WERI-Rb-1 (cell line): ENCODE measurements at regions not wholly inside any gene's neighbourhood (a gene's known extent, or its start where the extent isn't known, plus 50 kb on each side); places are given as distances from the start of the nearest gene placed in this dataset.

Experiments
- DNase-seq: peaks from one replicate; pipeline ENCODE4 v3.0.0-alpha.2; 2020
- H3K27ac ChIP-seq: fragments of 250-450 bp; sonication (Bioruptor Pico); 2 replicates; pipeline ENCODE4 v1.5.1; 2020; ENCODE audit warnings: mild to moderate bottlenecking, moderate library complexity
- H3K27me3 ChIP-seq: fragments of 250-450 bp; sonication (Bioruptor Pico); 2 replicates; pipeline ENCODE4 v1.5.1; 2021; ENCODE audit warnings: mild to moderate bottlenecking, low read depth, moderate library complexity; ENCODE audit not compliant: insufficient read depth, severe bottlenecking
- H3K36me3 ChIP-seq: fragments of 250-450 bp; sonication (Bioruptor Pico); 2 replicates; pipeline ENCODE4 v1.5.1; 2020; ENCODE audit warnings: mild to moderate bottlenecking, moderate library complexity
- H3K4me3 ChIP-seq: 2 replicates; pipeline ENCODE4 v1.5.1; 2011; ENCODE audit warnings: low read depth, mild to moderate bottlenecking, control low read depth, low read length
- H3K9me3 ChIP-seq: fragments of 250-450 bp; sonication (Bioruptor Pico); 2 replicates; pipeline ENCODE4 v1.5.1; 2021; ENCODE audit warnings: mild to moderate bottlenecking, moderate library complexity; ENCODE audit not compliant: severe bottlenecking
- TF ChIP-seq, protein P1 (sequence below): IDR thresholded peaks from 2 replicates; pipeline ENCODE4 v1.5.1; 2011; ENCODE audit warnings: low read depth, mild to moderate bottlenecking, control low read depth, inconsistent platforms, low read length

DNA sequence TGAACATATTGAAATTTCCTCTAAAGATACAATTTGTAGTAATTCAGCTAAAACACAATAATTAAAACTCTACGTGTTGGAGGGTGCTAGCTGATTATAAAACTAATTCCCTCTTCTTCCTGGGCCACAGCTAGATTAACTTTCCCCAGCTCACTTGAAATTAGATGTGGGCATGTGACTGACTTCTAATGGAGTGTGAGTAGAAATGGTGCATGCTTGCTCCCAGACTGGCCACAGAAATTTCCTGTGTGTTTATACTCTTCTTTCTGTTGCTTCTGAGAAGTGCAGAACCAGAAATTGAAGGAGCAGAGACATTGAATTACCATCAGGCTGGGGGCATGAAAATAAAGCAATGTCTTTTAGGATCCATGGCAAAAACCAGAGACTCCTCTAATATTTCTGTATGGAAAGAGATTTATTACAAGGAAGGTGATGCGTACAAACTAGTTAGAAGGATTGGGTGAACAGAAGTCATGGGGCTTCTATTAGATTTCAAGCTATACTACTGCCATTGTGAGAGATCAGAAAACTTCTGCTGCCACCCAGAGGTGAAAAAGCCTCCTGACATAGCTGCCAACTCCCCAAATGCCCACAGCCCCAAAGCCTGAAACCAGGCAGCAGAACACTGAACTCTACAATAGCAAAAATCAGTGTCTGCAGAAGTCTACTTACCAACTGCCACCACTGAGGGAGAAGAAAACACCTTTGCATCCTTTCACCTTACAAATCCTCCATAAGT, 379.2 kb upstream of the MIR17HG start:
- DNase-seq: peak; percentile 79

DNA sequence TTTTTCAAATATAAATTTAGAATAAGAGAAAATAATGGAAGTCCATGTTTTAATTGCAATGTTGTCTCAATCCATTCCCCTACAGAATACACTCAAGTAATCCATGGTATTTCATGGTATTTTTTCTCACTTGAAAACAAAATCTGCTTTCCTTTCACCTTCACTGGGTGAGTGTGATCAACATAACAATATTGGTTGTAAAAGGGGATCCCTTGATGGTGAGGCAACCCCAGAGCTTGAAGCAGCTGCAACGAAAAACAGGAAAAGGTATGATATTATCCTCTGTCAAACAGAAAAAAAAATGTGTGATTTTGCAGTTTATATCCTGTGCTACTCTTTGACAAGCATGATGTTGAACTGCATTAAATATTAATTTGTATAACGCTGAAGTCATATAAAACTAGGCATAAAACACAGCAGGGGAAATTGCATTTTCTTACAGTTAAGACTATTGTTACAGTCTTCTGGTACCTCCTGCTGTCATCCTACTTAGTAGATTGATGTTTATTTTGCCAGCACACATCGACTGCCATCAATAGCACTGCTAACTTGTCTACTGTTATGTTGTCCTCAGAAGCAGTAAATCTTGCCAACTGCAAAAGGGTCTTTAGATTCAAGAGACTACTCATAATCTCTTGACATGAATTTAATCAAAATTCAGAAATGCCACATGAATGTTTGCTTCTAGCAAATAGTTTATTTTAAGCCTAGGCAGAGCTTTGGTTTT, 373.1 kb upstream of the MIR17HG start:
- no peak for DNase-seq
- Histone ChIP-seq H3K27ac (no peak overlapping the region), H3K36me3 (no peaks in the 10 kb centered on the region), H3K4me3 (no peak overlapping the region), H3K9me3 (no peaks in the 10 kb centered on the region), H3K27me3 (no peaks in the 10 kb centered on the region)
- TF ChIP-seq, protein P1, sequence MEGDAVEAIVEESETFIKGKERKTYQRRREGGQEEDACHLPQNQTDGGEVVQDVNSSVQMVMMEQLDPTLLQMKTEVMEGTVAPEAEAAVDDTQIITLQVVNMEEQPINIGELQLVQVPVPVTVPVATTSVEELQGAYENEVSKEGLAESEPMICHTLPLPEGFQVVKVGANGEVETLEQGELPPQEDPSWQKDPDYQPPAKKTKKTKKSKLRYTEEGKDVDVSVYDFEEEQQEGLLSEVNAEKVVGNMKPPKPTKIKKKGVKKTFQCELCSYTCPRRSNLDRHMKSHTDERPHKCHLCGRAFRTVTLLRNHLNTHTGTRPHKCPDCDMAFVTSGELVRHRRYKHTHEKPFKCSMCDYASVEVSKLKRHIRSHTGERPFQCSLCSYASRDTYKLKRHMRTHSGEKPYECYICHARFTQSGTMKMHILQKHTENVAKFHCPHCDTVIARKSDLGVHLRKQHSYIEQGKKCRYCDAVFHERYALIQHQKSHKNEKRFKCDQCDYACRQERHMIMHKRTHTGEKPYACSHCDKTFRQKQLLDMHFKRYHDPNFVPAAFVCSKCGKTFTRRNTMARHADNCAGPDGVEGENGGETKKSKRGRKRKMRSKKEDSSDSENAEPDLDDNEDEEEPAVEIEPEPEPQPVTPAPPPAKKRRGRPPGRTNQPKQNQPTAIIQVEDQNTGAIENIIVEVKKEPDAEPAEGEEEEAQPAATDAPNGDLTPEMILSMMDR: no peak

More for the DNA sequence above, 379.2 kb upstream of the MIR17HG start:
- no peak overlapping the region for H3K27ac ChIP-seq
- TF ChIP-seq, protein P1: peak; percentile 87
- H3K36me3 ChIP-seq: no peaks in the 10 kb centered on the region
- no peaks in the 10 kb centered on the region for H3K9me3 ChIP-seq
- no peak overlapping the region for H3K4me3 ChIP-seq
- H3K27me3 ChIP-seq: no peaks in the 10 kb centered on the region

DNA sequence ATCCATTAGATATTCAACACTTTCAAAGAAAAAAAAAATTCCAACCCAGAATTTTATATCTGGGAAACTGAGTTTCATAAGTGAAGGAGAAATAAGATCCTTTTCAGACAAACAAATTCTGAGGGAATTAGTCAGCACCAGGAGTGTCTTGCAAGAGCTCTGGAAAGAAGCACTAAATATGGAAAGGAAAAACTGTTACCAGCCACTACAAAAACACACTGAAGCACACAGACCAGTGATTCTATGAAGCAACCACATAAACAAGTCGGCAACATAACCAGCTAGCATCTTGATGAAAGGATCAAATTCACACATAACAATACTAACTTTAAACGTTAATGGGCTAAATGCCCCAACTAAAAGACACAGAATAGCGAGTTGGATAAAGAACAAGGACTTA, 368.4 kb upstream of the MIR17HG start:
- H3K27ac ChIP-seq: no peak overlapping the region
- TF ChIP-seq, protein P1: no peak
- DNase-seq: no peak

DNA sequence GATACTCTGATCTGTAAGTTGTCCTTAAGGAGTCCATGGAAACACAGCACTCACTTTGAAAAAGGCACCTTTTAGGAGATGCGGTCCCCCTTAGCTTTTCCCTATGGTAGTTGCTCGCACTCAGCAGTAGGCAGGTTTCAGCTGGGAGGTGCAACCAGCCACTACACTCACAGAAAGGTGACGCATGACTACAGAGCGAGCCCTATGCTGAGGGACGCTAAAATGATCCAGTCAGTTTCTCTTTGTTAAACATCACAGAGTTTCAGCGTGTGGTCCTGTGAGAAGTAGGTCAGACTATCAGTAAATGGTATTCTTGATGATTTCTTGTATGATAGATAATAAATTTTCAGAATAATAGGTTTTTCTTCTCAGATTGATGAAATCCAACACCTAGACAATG, 362.7 kb upstream of the MIR17HG start:
- TF ChIP-seq, protein P1: no peak
- DNase-seq: no peak
- Histone ChIP-seq H3K9me3 (no peaks in the 10 kb centered on the region), H3K36me3 (no peaks in the 10 kb centered on the region), H3K27me3 (no peaks in the 10 kb centered on the region), H3K27ac (no peak overlapping the region), H3K4me3 (no peak overlapping the region)

More for the DNA sequence above, 368.4 kb upstream of the MIR17HG start:
- H3K36me3 ChIP-seq: no peaks in the 10 kb centered on the region
- H3K4me3 ChIP-seq: no peak overlapping the region
- no peaks in the 10 kb centered on the region for H3K27me3 ChIP-seq
- no peaks in the 10 kb centered on the region for H3K9me3 ChIP-seq

DNA sequence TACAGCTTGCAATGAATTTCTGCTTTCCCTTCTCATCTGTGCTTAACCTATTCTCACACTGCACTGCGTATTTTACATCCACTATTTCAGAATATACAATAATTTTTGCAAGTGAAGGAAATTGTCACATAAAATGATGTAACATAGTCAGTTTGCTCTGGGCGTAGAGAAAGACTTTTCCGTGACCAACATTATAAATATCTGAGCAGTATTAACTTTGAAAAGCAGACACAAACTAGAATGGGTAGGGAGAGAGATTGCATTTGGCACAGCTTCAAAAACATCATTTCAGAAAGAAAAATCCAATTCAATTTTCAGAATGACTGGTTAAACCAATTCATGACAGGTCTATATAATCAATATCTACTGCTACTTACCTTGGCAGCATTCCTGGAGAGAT, 352.5 kb upstream of the MIR17HG start:
- TF ChIP-seq, protein P1: no peak

More for the DNA sequence above, 352.5 kb upstream of the MIR17HG start:
- H3K4me3 ChIP-seq: no peak overlapping the region
- no peaks in the 10 kb centered on the region for H3K36me3 ChIP-seq
- no peak overlapping the region for H3K27ac ChIP-seq
- H3K9me3 ChIP-seq: no peaks in the 10 kb centered on the region
- no peak for DNase-seq
- peaks cover 12% of the 10 kb centered on the region for H3K27me3 ChIP-seq
